Activated CD8-positive, alpha-beta memory T cell treated with anti-CD3 and anti-CD28 coated beads, Interleukin-2, amount 50 U/mL, for 24 hours (primary cell): ENCODE measurements at regions not wholly inside any gene's neighbourhood (a gene's known extent, or its start where the extent isn't known, plus 50 kb on each side); places are given as distances from the start of the nearest gene placed in this dataset.

Experiments used
- DNase-seq: peaks from one replicate; pipeline ENCODE4 v3.0.0-alpha.2; 2020; ENCODE audit errors: extremely low read depth

DNA sequence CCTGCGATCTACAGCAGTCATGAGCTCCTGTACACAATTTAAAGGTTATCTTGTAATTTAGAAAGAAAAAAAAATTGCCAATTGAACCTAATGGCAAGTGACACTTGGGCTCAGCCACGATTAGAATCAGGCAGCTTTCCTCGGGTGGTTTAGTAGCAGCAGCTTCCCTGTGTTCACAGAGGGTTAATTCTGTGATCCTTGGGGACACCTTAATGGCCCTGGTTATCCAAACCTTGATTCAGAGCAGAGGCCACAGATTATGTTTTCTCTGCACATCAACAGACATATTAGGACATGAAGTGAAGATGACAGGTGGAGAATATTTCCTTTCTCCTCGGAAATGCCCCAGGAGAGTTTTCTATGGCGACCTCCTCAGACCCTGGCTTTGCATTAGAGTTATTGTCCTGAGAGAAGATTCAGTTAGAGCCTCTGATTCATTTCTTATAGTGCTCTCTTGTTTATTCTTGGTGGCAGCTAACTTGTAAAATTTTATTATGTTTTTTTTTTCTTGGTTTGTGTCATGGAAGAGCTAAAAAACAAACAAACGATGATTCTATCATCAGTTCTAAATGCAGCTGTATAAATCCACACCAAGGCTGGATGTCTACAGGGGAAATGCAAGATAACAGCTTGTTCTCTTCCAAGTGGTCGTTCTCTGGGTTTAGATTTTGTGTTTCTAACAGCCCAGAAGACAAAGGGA is 351.2 kb upstream of the DYNLRB2 start:
- DNase-seq: no peak

DNA sequence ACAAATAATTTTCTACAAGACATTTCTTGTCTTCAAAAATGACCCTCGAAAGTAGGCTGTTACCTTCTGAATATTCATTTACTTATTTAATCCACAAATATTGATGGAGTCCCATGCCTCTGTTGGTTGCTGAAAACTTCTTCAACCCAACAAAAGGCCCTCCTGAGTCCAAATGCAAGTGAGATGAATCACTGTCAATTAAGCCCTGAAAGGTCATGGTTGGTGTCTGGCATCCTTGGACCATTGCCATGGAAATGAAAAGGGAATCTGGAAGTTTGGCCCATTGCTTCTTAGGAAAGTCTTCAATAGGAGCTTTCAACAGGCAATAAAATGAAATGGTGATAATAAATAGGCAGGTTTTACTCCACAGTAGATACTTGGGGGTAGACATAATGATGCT is 364.7 kb upstream of the DYNLRB2 start:
- DNase-seq: no peak

DNA sequence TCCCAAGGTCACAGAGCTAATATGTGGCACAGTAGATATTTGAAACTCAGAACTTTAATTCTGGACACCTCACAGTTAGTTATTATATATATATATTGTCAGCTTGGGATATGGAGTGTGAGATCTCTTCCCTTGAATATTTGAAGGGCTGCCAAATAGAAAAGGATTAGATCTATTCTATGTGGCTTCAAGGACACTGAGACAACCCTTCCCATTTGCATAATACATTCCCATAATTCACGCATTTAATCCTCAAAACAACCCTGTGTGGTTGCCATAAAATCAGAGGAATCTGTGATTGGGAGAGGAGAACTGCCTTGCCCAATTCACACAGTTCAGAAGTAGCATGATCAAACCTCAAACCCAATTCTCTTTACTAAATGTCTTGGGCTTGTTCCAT is 365.8 kb upstream of the DYNLRB2 start:
- DNase-seq: no peak

DNA sequence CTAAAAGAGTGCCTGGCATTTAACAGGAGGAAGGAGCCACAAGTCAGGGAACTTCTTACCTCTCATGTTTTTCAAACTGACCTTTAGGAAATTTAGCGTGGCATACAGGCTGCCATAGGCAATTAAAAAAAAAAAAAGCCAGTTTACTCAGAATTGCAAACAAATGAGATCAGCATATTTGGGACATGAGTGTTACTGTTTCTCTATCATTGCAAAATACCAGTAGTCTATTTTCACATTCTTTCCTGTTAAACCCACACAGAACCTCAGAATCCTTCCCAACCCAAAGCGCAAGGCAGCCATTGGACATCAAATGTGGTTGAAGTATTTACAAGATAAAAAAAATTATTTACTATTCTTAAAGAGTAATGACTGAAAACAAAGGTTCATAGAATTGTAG is 366.4 kb upstream of the DYNLRB2 start:
- DNase-seq: no peak

DNA sequence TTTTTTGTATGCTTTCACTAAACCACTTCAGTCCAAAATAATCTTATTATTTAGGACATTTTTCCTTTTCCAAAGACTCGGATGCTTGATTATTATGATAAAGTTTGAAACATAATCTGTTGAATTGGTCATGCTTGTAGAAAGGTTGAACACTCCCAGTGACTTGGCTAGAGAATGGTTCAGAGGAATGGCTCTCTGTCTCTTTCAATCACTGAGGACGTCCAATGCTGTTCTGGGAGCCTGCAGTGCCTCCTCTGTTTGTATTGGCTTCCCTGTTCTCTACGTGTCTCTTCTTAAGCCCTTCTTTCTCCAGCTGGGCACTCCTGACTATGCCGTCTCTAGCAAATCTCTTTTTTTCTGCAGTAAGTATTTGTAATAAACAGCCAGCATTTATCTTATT is 369.0 kb upstream of the DYNLRB2 start:
- no peak for DNase-seq

DNA sequence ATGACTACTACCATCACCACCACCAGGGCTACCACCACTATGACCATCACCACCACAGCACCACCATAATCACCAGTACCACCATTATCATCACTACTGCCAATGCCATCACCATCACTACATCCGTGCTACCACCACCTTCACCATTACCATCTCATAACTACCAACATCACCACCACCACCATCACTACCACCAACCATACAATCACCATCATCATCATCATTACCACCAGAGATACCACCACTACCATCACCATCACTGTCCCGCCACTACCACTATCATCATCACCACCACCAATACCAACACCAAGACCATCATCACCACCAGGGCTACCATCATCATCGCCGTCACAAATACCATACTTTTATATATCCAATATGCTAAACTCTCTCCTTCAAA is 369.6 kb upstream of the DYNLRB2 start:
- no peak for DNase-seq

DNA sequence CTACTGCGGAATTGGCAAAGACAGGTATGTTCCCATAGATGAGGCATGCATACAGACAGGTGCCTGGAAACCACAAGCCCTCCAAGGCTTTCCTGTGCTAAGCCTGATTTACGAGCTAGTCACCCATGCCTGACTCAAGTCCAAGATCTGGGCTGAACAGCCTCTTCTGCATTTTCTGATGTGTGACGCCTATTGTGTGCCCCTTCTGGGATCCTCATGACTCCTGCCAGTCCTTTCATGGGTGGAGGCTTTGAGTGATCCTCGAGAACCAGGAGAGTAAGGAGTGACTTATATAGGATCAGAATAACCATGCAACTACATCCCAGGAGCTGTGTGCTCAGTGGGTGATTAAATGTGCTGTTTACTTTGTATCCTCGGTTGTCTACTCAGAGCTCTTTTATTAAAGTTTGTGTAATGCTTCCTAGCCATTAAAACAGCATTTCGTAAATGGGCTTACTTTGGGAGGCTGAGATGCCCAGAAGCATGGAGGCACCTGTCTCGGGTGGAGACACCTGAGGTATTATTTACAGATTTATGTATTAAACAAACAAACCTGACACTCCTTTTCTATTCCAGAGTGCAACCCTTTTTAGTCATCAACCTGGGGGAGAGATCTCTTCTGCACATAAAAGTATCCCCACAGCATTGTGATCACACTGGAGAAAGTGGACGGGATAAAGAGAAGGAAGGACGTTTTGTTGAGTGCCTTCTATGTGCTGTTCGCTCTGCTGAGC is 373.0 kb upstream of the DYNLRB2 start:
- DNase-seq: no peak

DNA sequence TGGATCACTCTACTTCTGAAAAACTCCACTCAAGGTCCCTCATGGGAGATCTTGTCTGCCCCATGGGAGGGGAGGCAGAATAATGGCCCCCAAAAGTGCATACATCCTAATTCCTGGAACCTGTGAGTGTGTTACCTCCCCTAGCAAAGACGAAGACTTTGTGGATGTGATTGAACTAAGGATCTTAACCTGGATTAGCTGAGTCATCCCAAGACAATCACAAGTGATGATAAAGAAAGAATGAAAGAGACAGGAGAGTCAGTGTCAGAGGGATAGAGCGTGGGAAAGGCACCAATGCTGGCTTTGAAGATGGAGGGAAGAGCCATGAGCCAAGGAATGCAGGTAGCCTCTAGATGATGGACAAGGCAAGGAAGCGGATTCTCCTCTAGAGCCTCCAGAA is 374.7 kb upstream of the DYNLRB2 start:
- no peak for DNase-seq

DNA sequence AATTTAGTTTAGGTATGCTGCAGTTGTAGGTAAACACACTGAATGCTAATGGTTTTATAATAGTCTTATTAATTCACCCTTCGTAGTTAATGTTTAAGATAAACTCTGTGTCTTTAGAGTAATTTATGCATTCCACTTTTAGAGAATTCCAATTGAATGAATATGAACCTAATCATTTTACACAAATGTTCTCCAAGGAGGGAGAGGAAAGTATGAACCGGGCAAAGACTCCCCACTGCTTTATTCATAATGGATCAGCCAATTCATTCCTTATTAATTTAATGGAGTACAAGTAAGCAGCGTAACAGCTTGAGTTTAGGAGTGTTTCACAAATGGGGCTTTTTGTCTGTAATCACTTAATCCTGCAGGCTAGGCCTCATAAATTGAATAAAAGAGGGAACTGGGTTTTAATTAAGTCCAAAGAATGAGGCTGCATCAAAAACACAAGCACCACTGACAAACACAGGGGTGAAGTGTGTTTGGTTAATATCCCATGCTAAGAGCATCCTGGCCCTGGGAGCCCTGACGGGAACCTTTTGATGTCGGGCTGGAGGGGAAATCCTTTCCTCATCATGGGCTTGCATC is 375.7 kb upstream of the DYNLRB2 start:
- no peak for DNase-seq

DNA sequence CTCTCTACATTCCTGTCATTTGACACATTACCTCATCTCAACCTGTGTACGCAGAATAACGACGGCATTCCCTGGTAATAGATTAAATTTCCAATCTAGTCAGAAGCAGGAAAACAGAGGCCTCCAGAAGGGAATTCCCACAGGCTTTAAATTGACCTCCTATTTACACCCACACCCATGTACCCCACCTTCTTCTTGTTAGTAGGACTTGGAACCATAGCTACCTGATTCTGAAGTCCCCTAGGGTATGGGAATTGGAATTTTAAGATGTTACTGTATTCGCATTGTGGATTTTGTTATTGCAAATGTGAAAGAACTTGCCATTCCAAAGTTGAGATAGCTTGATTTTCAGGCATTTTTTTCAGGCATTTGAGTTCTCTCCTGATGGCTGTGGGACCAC is 377.5 kb upstream of the DYNLRB2 start:
- no peak for DNase-seq

DNA sequence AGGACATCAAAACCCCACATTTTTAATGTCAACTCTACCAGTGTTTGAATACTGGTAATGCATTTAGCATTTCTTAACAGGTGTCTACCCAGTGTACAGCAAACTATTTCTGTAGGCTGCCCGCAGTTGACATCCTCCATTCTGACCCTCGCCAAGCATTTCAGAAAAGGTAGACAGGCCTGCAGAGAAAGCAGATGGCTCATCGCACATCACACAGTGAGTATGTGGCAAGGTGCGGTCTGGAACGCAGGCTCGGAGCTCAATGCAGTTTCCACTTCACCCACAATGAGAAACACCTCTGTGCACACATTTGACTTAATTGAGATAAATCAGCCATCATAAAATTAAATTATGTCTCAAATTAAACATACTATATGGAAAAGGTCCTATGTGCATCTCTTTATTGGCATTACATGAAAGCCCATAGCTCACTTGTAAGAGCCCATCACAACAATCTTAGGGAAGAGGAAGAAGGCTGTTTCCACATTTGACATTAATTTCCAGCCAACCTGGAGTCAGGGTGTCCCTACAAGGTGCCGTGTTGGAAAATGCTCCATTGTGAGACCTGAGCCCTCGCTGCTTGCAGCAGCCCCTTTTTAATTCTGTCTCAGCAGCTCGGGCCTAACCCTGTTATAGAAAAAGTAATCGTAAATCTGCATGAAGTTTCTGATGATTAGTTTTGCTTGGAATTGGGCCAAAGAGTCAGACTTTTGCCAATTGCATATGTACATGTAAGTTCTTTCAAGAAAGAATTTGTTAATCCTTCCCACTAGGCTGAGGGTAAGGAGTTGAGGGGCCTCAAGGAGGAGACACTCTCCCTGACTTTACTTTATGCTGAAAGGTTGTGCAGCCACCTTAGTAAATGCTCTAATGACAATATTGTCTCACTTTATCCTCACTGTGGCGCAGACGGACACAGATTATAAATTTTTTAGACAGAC is 378.7 kb upstream of the DYNLRB2 start:
- DNase-seq: no peak

DNA sequence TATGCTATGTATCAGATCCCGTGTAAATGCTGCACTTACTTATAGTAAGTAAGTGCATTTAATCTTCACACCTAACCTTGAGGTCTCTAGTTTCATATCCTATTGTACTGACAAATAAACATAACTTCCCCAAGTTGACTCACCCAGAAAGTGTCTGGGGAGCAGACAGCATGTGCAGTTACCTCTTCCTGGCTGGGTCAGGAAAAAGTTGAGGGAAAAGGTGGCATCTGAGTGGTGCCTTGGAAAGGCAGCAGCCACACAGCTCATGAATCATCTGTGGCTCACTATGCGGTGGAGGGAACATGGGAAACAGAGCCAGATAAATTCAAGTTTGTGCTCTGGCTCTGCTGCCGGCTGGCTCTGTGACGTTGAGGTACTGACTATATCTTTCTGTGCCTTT is 382.0 kb upstream of the DYNLRB2 start:
- DNase-seq: no peak

DNA sequence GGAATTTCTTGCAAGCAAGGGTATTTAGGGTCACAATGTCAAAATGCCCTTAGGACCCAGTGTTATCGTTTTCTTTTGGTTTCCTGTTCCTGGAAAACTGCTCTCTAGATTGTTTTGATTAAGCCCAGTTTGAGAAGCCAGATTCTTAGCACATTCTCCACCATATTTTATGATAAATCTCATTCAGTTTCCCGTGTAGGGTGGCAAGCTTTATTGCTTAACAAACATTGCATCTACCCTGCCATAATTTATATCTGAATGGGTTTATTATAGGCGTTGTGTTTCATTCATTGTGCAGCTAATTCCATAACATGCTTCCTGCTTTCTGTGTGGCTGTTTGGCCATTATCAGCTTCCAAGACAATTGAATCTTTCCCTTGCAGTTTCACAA is 389.1 kb upstream of the DYNLRB2 start:
- DNase-seq: no peak

DNA sequence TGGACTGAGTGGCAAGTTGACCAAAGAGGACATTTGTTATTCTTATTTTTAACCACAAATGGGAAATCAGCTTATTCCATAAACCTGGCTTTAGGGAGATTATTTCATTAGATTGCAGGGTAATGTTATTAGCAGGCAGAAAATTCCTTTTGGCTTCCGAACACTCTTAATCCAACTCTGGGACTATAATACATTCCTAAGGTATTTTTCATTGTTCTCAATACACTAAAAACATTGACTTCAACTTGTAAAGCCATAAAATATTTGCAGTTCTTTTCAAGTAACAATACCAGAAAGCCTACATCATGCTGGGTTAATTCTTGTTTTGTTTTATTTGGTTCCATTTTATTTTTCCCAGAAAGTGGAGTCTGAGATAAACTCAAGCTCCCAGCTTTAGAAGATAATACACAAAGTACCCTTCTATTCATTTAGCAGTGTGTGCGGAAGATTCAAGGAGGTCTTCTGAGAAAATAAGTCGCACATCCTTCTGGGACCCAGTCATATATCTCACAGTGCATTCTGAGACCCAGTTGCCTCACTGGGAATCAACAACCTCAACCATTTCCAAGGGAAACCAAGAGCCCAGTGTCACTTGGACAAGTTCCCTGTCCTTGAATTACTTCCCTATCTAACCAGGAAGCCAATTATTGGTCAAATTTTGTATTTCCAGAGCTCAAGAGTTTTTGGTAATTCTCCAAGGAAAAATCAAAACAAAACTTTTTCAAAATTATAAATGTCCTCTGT is 389.6 kb upstream of the DYNLRB2 start:
- DNase-seq: no peak

DNA sequence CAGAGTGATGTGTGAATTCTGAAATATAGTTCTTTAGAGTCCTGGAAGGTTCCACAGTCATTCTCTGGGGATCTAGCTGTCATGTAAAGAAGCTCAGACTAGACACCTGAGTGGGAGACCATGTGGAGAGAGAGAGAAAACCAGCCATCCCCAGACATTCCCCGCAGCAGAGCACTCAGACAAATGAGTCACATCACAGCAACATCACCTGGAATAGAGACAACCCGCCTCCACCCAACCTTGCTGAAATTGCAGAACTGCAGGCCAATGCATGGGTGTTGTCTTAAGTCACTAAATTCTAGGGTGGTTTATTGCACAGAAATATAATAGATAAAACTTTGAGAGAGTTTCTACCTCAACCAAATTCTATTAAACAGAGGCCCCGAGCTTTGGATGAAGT is 392.0 kb upstream of the DYNLRB2 start:
- no peak for DNase-seq

DNA sequence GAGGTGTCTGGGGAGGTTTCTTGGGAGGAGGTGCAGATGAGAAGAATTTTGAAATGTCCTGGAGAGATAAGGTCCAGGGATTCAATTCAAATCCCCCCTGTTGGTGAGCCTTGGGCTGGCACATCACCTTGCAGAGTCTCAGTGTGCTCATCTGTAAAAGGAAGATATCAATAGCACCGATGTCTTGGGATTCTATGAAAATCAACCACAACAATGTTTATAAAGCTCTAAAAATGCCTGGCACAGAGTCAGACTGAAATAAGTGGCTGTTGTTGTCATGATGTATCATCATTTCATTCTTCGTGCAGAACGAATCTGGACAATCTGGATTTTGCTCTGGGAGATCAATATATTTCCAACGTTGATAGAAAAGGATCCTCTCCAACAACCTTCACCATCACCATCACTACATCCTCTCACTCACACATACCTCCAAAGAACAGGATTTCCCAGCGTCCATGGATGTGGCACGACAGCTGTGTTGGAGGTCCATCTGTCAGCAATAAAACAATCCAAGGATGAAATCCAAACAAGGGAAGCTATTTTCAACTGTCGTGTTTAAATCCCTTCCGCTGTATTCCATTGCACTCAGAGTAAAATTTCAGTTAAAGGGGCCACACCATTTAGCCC is 393.7 kb upstream of the DYNLRB2 start:
- no peak for DNase-seq

DNA sequence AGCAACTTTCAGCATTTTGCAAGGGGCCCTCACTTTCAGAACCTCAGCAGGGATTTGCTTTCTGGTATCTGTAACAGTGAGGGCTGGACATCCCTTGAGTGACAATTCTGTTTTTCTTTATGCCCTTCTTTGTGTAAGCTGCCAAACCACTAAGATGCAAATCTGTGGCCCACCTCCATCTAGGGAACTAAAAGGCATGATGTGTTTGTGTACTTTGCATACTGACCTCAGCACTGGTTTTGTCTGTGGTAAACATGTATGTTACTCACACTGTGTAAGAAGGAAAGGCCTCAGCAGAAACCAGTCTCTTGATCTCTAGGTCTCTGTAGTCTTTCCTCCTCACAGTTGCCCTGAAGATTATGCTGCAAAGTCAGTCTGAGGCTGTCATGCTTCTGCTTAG is 396.6 kb upstream of the DYNLRB2 start:
- no peak for DNase-seq

DNA sequence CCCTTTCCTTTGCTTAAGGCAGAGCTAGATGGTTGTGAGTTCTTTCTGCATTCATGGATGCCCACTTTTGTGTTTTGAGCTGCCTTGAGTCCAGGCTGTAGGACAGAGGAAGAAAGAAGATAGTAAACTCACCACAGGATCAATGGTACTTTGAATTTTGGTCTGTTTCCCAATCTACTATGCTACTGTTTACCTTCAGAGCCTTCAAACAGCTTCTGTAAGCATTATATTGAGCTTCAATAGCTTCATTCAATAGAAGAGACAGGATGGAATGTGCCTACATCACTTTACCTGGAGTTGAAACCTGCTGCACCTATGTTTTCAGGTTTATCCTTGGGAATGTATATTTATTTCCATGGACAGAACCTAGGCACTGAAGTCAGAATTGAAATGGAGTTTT is 397.9 kb upstream of the DYNLRB2 start:
- no peak for DNase-seq

DNA sequence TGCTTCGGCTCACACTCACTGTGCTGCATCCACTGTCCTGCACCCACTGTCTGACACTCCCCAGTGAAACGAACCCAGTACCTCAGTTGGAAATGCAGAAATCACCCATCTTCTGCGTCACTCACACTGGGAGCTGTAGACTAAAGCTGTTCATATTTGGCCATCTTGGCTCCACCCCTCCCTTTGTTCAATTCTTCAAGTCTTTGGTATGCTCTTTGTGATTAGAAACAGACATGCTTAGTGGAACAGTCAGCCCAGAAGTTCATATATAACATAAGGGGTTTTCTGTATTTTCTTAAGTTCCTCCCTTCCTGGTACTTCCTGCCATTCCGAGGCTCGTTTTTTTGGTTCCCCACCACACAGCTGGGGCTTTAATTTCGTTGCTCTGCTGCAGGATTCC is 398.5 kb upstream of the DYNLRB2 start:
- no peak for DNase-seq

DNA sequence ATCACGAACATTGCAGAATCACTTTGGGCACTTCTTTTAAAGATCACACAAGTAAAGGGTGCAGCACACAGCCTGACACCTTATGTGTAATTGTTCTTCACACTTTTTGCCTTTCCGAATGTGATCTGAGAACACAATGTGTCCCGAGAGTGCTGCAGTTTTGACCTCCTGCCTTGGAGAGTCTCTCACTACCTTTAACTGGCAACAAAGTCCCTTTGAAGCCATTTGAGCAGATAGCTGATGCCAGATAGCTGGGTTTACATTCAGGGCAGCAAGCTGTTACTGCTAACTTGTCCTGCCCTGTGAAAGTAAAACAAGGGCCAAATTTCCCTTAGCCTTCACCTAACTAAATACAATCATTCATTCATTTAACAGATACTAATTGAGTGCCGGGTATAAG is 411.0 kb upstream of the DYNLRB2 start:
- no peak for DNase-seq

DNA sequence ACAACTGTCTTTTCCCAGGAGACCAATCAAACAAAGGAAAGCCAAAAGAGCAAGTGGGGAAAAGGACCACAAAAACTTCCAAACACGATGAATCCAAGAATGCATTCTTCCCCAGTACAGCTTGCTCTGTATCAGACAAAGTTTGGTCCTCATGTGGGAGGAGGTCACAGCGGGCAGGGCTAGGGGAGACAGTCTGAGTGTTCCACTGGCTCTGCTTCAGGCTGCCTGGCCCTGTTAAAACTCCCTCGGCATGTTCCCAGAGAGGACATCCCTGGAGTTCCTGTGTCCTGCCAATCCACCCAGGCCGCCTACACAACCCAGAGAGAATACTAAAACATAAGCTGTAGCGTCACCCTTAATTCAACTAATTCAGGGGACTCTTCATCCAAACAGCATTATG is 415.1 kb upstream of the DYNLRB2 start:
- no peak for DNase-seq
